ENCODE measurements at regions not wholly inside any gene's neighbourhood (a gene's known extent, or its start where the extent isn't known, plus 50 kb on each side); places are given as distances from the start of the nearest gene placed in this dataset.
"Not testable (repeated sequence)": the region's sequence is repeated elsewhere in the genome, so short reads cannot be mapped to it uniquely, and the experiment has no call there.

- no peak for ATAC-seq (replicated peaks; ENCODE audit: extremely low read depth, poor library complexity, severe bottlenecking)
- Mint-ChIP-seq H3K27ac (ENCODE audit: low read depth) (no peak overlapping the region), H3K27me3 (peaks cover 42% of the 10 kb centered on the region), H3K36me3 (ENCODE audit: insufficient read depth) (no peaks in the 10 kb centered on the region), H3K9me3 (peaks cover 21% of the 10 kb centered on the region), H3K4me3 (no peak overlapping the region), H3K4me1 (no peaks in the 10 kb centered on the region)
- no peak for DNase-seq (ENCODE audit: low spot score in 2 of 2)
Observed at GRCh38 chr16:26863931-26864330, 202.8 kb upstream of the C16orf82 start.

GRCh38 chr16:26874318-26874717, 192.4 kb upstream of the C16orf82 start:
- not testable (repeated sequence) for H3K36me3 Mint-ChIP-seq (ENCODE audit: insufficient read depth); H3K27me3 Mint-ChIP-seq; ATAC-seq (replicated peaks; ENCODE audit: extremely low read depth, poor library complexity, severe bottlenecking); H3K27ac Mint-ChIP-seq (ENCODE audit: low read depth); H3K4me3 Mint-ChIP-seq; DNase-seq (ENCODE audit: low spot score in 2 of 2); H3K9me3 Mint-ChIP-seq; H3K4me1 Mint-ChIP-seq

DNA sequence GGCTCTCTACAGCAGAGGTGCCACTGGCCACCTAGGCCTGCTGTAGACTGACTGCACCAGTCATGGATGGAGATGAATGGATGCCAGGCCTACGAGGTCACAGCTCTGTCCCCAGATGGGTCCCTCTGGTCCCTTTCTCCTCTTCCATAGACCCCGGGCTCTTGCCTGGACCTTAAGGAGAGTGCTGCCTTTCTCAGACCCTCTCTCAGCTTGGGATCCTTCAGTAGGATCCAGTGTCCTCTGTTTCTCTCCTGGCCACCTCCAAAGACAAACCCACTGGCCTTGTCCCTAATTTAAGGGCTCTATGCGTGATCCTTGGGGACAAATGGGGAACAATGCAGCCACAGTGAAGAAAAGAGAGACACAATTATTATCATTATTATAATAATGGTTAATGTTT, 189.3 kb upstream of the C16orf82 start:
- Mint-ChIP-seq H3K4me1 (no peaks in the 10 kb centered on the region), H3K27me3 (peaks cover 10% of the 10 kb centered on the region), H3K4me3 (no peak overlapping the region), H3K9me3 (peaks cover 5% of the 10 kb centered on the region), H3K27ac (ENCODE audit: low read depth) (no peak overlapping the region), H3K36me3 (ENCODE audit: insufficient read depth) (no peaks in the 10 kb centered on the region)
- no peak for ATAC-seq (replicated peaks; ENCODE audit: extremely low read depth, poor library complexity, severe bottlenecking)
- no peak for DNase-seq (ENCODE audit: low spot score in 2 of 2)

DNA sequence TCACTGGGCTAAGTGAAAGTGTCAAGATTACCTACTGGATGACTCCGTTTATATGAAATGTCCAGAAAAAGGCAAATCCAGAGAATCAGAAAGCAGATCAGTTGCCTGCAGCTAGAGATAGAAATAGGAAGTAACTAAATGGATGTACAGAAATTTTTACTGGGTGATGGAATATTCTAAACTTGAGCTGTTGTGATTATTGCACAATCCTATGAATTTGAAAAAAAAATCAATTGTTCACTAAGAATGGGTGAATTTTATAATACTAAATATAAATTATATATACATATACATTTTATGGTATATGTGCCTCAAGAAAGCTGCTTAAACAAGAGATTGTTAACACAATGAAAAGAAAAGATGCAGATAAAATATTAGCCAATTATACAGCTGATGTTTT, 181.1 kb upstream of the C16orf82 start:
- H3K27me3 Mint-ChIP-seq: peaks cover 47% of the 10 kb centered on the region
- H3K4me1 Mint-ChIP-seq: no peaks in the 10 kb centered on the region
- H3K9me3 Mint-ChIP-seq: no peaks in the 10 kb centered on the region
- H3K36me3 Mint-ChIP-seq (ENCODE audit: insufficient read depth): no peaks in the 10 kb centered on the region
- no peak overlapping the region for H3K4me3 Mint-ChIP-seq
- ATAC-seq (replicated peaks; ENCODE audit: extremely low read depth, poor library complexity, severe bottlenecking): no peak
- H3K27ac Mint-ChIP-seq (ENCODE audit: low read depth): no peak overlapping the region
- no peak for DNase-seq (ENCODE audit: low spot score in 2 of 2)

GRCh38 chr16:26889740-26890139, 177.0 kb upstream of the C16orf82 start:
- ATAC-seq (replicated peaks; ENCODE audit: extremely low read depth, poor library complexity, severe bottlenecking): no peak
- Mint-ChIP-seq H3K4me3 (no peak overlapping the region), H3K27ac (ENCODE audit: low read depth) (no peak overlapping the region), H3K9me3 (no peaks in the 10 kb centered on the region), H3K27me3 (peaks cover 34% of the 10 kb centered on the region), H3K36me3 (ENCODE audit: insufficient read depth) (no peaks in the 10 kb centered on the region), H3K4me1 (no peaks in the 10 kb centered on the region)
- no peak for DNase-seq (ENCODE audit: low spot score in 2 of 2)

- H3K4me3 Mint-ChIP-seq: no peak overlapping the region
- ATAC-seq (replicated peaks; ENCODE audit: extremely low read depth, poor library complexity, severe bottlenecking) (no peak), DNase-seq (ENCODE audit: low spot score in 2 of 2) (no peak)
- no peak overlapping the region for H3K27ac Mint-ChIP-seq (ENCODE audit: low read depth)
- no peaks in the 10 kb centered on the region for H3K36me3 Mint-ChIP-seq (ENCODE audit: insufficient read depth)
- no peaks in the 10 kb centered on the region for H3K4me1 Mint-ChIP-seq
- H3K27me3 Mint-ChIP-seq: peaks cover 42% of the 10 kb centered on the region
- no peaks in the 10 kb centered on the region for H3K9me3 Mint-ChIP-seq
Observed at GRCh38 chr16:26898200-26898599, 168.5 kb upstream of the C16orf82 start.

GRCh38 chr16:26901196-26901861, 165.4 kb upstream of the C16orf82 start:
- peaks cover 30% of the 10 kb centered on the region for H3K27me3 Mint-ChIP-seq
- no peaks in the 10 kb centered on the region for H3K36me3 Mint-ChIP-seq (ENCODE audit: insufficient read depth)
- H3K4me1 Mint-ChIP-seq: no peaks in the 10 kb centered on the region
- no peak for DNase-seq (ENCODE audit: low spot score in 2 of 2)
- H3K4me3 Mint-ChIP-seq: no peak overlapping the region
- no peak overlapping the region for H3K27ac Mint-ChIP-seq (ENCODE audit: low read depth)
- no peaks in the 10 kb centered on the region for H3K9me3 Mint-ChIP-seq
- ATAC-seq (replicated peaks; ENCODE audit: extremely low read depth, poor library complexity, severe bottlenecking): no peak

- Mint-ChIP-seq H3K36me3 (ENCODE audit: insufficient read depth) (no peaks in the 10 kb centered on the region), H3K27me3 (peaks cover 33% of the 10 kb centered on the region), H3K9me3 (no peaks in the 10 kb centered on the region), H3K4me1 (no peaks in the 10 kb centered on the region), H3K27ac (ENCODE audit: low read depth) (no peak overlapping the region), H3K4me3 (no peak overlapping the region)
- ATAC-seq (replicated peaks; ENCODE audit: extremely low read depth, poor library complexity, severe bottlenecking) (no peak), DNase-seq (ENCODE audit: low spot score in 2 of 2) (no peak)
Observed at GRCh38 chr16:26901983-26902382, 164.7 kb upstream of the C16orf82 start.

GRCh38 chr16:26905336-26905735, 161.4 kb upstream of the C16orf82 start:
- Mint-ChIP-seq H3K9me3 (no peaks in the 10 kb centered on the region), H3K4me1 (no peaks in the 10 kb centered on the region), H3K27ac (ENCODE audit: low read depth) (no peak overlapping the region), H3K36me3 (ENCODE audit: insufficient read depth) (no peaks in the 10 kb centered on the region), H3K27me3 (peaks cover 61% of the 10 kb centered on the region), H3K4me3 (no peak overlapping the region)
- ATAC-seq (replicated peaks; ENCODE audit: extremely low read depth, poor library complexity, severe bottlenecking) (no peak), DNase-seq (ENCODE audit: low spot score in 2 of 2) (no peak)

- H3K4me1 Mint-ChIP-seq: no peaks in the 10 kb centered on the region
Observed at GRCh38 chr16:26909623-26910022, 157.1 kb upstream of the C16orf82 start.

DNA sequence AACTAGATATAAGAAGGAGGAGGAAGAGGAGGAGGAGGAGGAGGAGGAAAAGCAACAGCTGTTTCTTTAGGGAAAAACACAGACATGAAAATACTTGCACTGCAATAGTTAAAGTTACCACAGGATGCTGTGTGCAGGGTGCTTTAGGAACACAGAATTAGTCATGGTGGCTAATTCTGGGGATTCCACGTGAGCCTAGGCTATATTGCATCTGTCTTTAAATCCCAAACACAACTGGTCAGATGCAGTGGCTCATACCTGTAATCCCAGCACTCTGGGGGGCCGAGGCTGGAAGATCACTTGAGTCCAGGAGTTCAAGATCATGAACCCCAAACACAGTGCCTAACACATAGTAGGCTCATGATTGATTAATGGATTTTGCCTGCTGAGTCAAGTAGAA, 155.3 kb upstream of the C16orf82 start:
- DNase-seq (ENCODE audit: low spot score in 2 of 2) (no peak), ATAC-seq (replicated peaks; ENCODE audit: extremely low read depth, poor library complexity, severe bottlenecking) (no peak)
- Mint-ChIP-seq H3K4me1 (no peaks in the 10 kb centered on the region), H3K9me3 (no peaks in the 10 kb centered on the region), H3K36me3 (ENCODE audit: insufficient read depth) (no peaks in the 10 kb centered on the region), H3K27me3 (peaks cover 51% of the 10 kb centered on the region), H3K27ac (ENCODE audit: low read depth) (no peak overlapping the region), H3K4me3 (no peak overlapping the region)

More at GRCh38 chr16:26909623-26910022, 157.1 kb upstream of the C16orf82 start:
- no peak overlapping the region for H3K4me3 Mint-ChIP-seq
- H3K27ac Mint-ChIP-seq (ENCODE audit: low read depth): no peak overlapping the region
- ATAC-seq (replicated peaks; ENCODE audit: extremely low read depth, poor library complexity, severe bottlenecking): no peak
- H3K36me3 Mint-ChIP-seq (ENCODE audit: insufficient read depth): no peaks in the 10 kb centered on the region
- H3K9me3 Mint-ChIP-seq: no peaks in the 10 kb centered on the region
- peaks cover 47% of the 10 kb centered on the region for H3K27me3 Mint-ChIP-seq
- no peak for DNase-seq (ENCODE audit: low spot score in 2 of 2)

- Mint-ChIP-seq H3K36me3 (ENCODE audit: insufficient read depth) (no peaks in the 10 kb centered on the region), H3K4me3 (no peak overlapping the region), H3K27ac (ENCODE audit: low read depth) (no peak overlapping the region), H3K4me1 (no peaks in the 10 kb centered on the region), H3K9me3 (no peaks in the 10 kb centered on the region), H3K27me3 (peaks cover 38% of the 10 kb centered on the region)
- no peak for DNase-seq (ENCODE audit: low spot score in 2 of 2)
- ATAC-seq (replicated peaks; ENCODE audit: extremely low read depth, poor library complexity, severe bottlenecking): no peak
Observed at GRCh38 chr16:26913851-26914250, 152.9 kb upstream of the C16orf82 start.

GRCh38 chr16:26930786-26931581, 135.7 kb upstream of the C16orf82 start:
- Mint-ChIP-seq H3K4me1 (no peaks in the 10 kb centered on the region), H3K27me3 (peaks cover 31% of the 10 kb centered on the region), H3K27ac (ENCODE audit: low read depth) (no peak overlapping the region), H3K9me3 (peaks cover 7% of the 10 kb centered on the region), H3K4me3 (no peak overlapping the region), H3K36me3 (ENCODE audit: insufficient read depth) (no peaks in the 10 kb centered on the region)
- ATAC-seq (replicated peaks; ENCODE audit: extremely low read depth, poor library complexity, severe bottlenecking) (no peak), DNase-seq (ENCODE audit: low spot score in 2 of 2) (no peak)

Measured in central memory CD8-positive, alpha-beta T cell (primary cell).